Ovary (tissue), 7 donors: ENCODE measurements at regions not wholly inside any gene's neighbourhood (a gene's known extent, or its start where the extent isn't known, plus 50 kb on each side); places are given as distances from the start of the nearest gene placed in this dataset.

Experiments
- DNase-seq, 5 donors: peaks; one replicate each; pipeline ENCODE4 v3.0.0-alpha.2; 2019 to 2020
- H3K27ac ChIP-seq, 2 donors: fragments of 200-600 bp; one replicate each; pipeline versions ENCODE4 v1.5.1 to v1.8.0; 2019 to 2022
- H3K27me3 ChIP-seq: fragments of 200-600 bp; one replicate; pipeline ENCODE4 v1.8.0; 2022
- H3K36me3 ChIP-seq: fragments of 200-600 bp; sonication (generic); one replicate; pipeline ENCODE4 v1.5.1; 2019
- H3K4me1 ChIP-seq: one replicate; pipeline ENCODE4 v1.8.1; 2013; ENCODE audit warnings: mild to moderate bottlenecking, moderate library complexity; ENCODE audit not compliant: insufficient read depth
- H3K4me3 ChIP-seq: fragments of 200-600 bp; sonication (generic); one replicate; pipeline ENCODE4 v1.5.1; 2017
- H3K9me3 ChIP-seq, 2 donors: fragments of 200-600 bp in 1 of 2; sonication (generic) in 1 of 2; one replicate each; pipeline versions ENCODE4 v1.5.1 to v1.8.1; 2013 to 2019; ENCODE audit warnings: mild to moderate bottlenecking in 1 of 2, moderate library complexity in 1 of 2
- EP300 ChIP-seq: sonication (generic); formaldehyde crosslinking; IDR thresholded peaks from one replicate; pipeline ENCODE4 v1.6.1; 2017; ENCODE audit warnings: antibody characterized with exemption
- POLR2A ChIP-seq: fragments of 450-650 bp; IDR thresholded peaks from one replicate; pipeline ENCODE4 v1.6.1; 2017; ENCODE audit warnings: antibody characterized with exemption, mild to moderate bottlenecking, moderate library complexity
- WGBS, 3 donors: extraction: QIAGEN DNeasy Blood & Tissue Kit in 1 of 3; methylation state at CpG; one replicate each; pipeline versions ENCODE4 v1.1.5 to v1.1.7; 2013 to 2017; 5-methylcytosine and 5-hydroxymethylcytosine counted together
- intact Hi-C, 4 donors: fragments of 100-400 bp; cut with DNase I; formaldehyde crosslinking; loops; one replicate each; pipeline versions ENCODE4 v1.11.0 to v1.15.1; 2022 to 2023
- TF ChIP-seq, protein P1 (sequence below), 3 donors: fragments of 450-650 bp in 2 of 3; fragments of 200-600 bp in 1 of 3; IDR thresholded peaks; one replicate each; pipeline versions ENCODE4 v1.5.1 to v1.8.0; 2016 to 2022; ENCODE audit warnings: antibody characterized with exemption in 3 of 3, mild to moderate bottlenecking in 1 of 3
- donor health status: DM: no; HTN: no; CAD: no; lungs with moderate emphysema.
- donor health status: DM: no; HTN: no; CAD: no.
- donor health status: Bipolar disorder and iron deficiency.
- donor health status: DM: no; HTN: no; CAD: no.
- donor health status: DM: yes; HTN: yes; CAD: no.

DNA sequence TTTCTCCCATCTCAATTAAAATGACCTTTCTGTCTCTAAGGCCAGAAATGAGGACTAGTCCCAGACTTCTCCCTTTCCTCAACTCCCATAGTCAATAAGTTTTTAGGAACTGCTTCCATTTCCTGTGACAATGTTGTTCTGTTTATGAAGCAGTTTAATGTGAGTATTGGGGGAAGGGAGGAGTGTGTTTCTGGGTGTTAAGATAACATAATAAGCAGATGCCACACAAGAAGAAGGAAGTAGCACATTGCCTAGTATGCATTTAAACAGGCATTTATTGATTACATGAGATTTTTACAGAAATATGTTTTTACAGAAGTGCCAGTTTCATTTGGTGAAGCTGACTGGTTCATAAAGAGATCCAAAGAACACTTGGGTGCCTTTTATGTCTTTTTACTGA lies 65.6 kb upstream of the TNR start:
- no peaks in the 10 kb centered on the region for H3K9me3 ChIP-seq

GRCh38 chr1:175808573-175808972 lies 65.2 kb upstream of the TNR start:
- Histone ChIP-seq H3K27ac (no peak overlapping the region), H3K9me3 (no peaks in the 10 kb centered on the region), H3K36me3 (no peaks in the 10 kb centered on the region), H3K27me3 (no peaks in the 10 kb centered on the region), H3K4me3 (no peak overlapping the region), H3K4me1 (no peaks in the 10 kb centered on the region)
- intact Hi-C loops: no loop called here
- DNase-seq: no peak
- no peak for TF ChIP-seq POLR2A
- 30 to 38% (median 36%) methylated on average over 4 of the region's 4 CpGs for WGBS, 3 donors

More for the DNA sequence above, 65.6 kb upstream of the TNR start:
- no peak for DNase-seq
- no peak overlapping the region for H3K27ac ChIP-seq
- no peaks in the 10 kb centered on the region for H3K36me3 ChIP-seq
- no peak overlapping the region for H3K4me3 ChIP-seq
- no peaks in the 10 kb centered on the region for H3K4me1 ChIP-seq
- no peak for TF ChIP-seq EP300
- TF ChIP-seq, protein P1, sequence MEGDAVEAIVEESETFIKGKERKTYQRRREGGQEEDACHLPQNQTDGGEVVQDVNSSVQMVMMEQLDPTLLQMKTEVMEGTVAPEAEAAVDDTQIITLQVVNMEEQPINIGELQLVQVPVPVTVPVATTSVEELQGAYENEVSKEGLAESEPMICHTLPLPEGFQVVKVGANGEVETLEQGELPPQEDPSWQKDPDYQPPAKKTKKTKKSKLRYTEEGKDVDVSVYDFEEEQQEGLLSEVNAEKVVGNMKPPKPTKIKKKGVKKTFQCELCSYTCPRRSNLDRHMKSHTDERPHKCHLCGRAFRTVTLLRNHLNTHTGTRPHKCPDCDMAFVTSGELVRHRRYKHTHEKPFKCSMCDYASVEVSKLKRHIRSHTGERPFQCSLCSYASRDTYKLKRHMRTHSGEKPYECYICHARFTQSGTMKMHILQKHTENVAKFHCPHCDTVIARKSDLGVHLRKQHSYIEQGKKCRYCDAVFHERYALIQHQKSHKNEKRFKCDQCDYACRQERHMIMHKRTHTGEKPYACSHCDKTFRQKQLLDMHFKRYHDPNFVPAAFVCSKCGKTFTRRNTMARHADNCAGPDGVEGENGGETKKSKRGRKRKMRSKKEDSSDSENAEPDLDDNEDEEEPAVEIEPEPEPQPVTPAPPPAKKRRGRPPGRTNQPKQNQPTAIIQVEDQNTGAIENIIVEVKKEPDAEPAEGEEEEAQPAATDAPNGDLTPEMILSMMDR (IDR thresholded peaks at IDR 0.05): no peak
- TF ChIP-seq POLR2A: no peak
- no peaks in the 10 kb centered on the region for H3K27me3 ChIP-seq
- intact Hi-C loops: no loop called here

GRCh38 chr1:175804561-175804960 lies 61.2 kb upstream of the TNR start:
- 56 to 62% (median 59%) methylated on average over 3 of the region's 3 CpGs for WGBS, 3 donors
- TF ChIP-seq, protein P1 (IDR thresholded peaks at IDR 0.05): no peak
- Histone ChIP-seq H3K36me3 (no peaks in the 10 kb centered on the region), H3K27ac (no peak overlapping the region), H3K9me3 (no peaks in the 10 kb centered on the region), H3K4me3 (no peak overlapping the region), H3K4me1 (no peaks in the 10 kb centered on the region), H3K27me3 (no peaks in the 10 kb centered on the region)
- intact Hi-C loops: no loop called here
- DNase-seq: no peak

- WGBS, 3 donors: 47 to 82% (median 51%) methylated on average over 1 of the region's 1 CpG
- intact Hi-C loops: no loop called here
- no peaks in the 10 kb centered on the region for H3K4me1 ChIP-seq
- H3K36me3 ChIP-seq: no peaks in the 10 kb centered on the region
- H3K27ac ChIP-seq: no peak overlapping the region
- no peaks in the 10 kb centered on the region for H3K9me3 ChIP-seq
- TF ChIP-seq POLR2A (no peak), EP300 (no peak)
- TF ChIP-seq, protein P1 (IDR thresholded peaks at IDR 0.05): no peak
- no peak for DNase-seq
- H3K4me3 ChIP-seq: no peak overlapping the region
- no peaks in the 10 kb centered on the region for H3K27me3 ChIP-seq
These were observed 60.0 kb upstream of the TNR start for GRCh38 chr1:175803413-175803812.

DNA sequence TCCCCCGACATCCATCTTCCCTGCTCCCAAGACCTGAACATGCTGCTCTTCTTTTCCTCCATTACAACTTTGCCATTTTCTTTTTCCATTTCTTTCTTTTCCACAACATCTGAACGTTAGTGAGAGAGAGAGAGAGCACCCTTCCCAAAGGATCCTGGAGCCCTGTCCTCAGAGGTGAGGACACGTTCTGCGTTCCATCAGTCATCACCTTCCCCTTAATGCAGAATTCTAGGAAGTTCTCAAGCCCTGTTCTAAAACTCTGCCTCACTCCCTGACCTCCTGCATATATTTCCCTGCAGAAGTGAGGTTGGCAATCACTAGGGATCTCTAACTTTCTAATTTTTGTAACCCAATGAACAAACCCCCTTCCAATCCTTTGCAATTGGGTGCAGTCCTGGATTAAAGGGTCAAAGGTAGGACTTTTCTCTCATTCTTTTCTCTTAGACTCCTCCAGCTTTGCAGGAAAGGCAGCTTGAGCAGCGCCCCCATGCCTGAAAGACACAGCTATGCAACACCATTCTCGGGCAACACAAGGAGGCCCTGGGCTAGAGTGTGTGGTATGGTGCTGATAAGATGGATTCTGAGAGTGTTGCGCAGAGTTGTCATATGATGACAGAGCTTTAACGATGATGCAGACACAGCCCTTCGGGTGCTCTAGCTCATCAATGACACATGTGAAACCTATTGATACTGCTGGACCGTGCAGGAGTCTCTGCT lies 59.2 kb upstream of the TNR start:
- no peaks in the 10 kb centered on the region for H3K4me1 ChIP-seq
- DNase-seq: no peak
- no peaks in the 10 kb centered on the region for H3K9me3 ChIP-seq
- no peaks in the 10 kb centered on the region for H3K27me3 ChIP-seq
- WGBS, 3 donors: 67 to 78% (median 76%) methylated on average over 10 of the region's 10 CpGs
- no peak overlapping the region for H3K27ac ChIP-seq
- TF ChIP-seq POLR2A: no peak
- TF ChIP-seq EP300: no peak
- TF ChIP-seq, protein P1 (IDR thresholded peaks at IDR 0.05): no peak
- intact Hi-C loops: no loop called here
- no peaks in the 10 kb centered on the region for H3K36me3 ChIP-seq
- H3K4me3 ChIP-seq: no peak overlapping the region
